A673 (cell line): ENCODE measurements at regions not wholly inside any gene's neighbourhood (a gene's known extent, or its start where the extent isn't known, plus 50 kb on each side); places are given as distances from the start of the nearest gene placed in this dataset.

ENCODE experiments used
- BruUV-seq: library from RNA; stranded (reverse); fragments of 400-500 nt; replicated peaks from 2 replicates; lab custom pipeline; 2021; lab: Mats Ljungman, UMichigan
- CTCF ChIA-PET: fragments of 300-600 bp; sonication (Branson Sonifier 250); formaldehyde crosslinking; loops from one replicate; lab custom pipeline; 2022; ENCODE audit warnings: antibody characterized with exemption; lab: Charles Lee
- POLR2A ChIA-PET: fragments of 300-600 bp; sonication (Branson Sonifier 250); formaldehyde crosslinking; loops from one replicate; lab custom pipeline; 2022; ENCODE audit warnings: antibody characterized with exemption; ENCODE audit not compliant: low non-redundant PET; lab: Charles Lee
- DNase-seq: peaks from one replicate; pipeline ENCODE4 v3.0.0-alpha.2; 2015; ENCODE audit warnings: low spot score
- H3K27ac ChIP-seq: fragments of 200-600 bp; sonication (generic); 2 replicates; pipeline ENCODE4 v1.5.1; 2016; ENCODE audit warnings: mixed run types, low read depth, mild to moderate bottlenecking, mixed read lengths, antibody characterized with exemption, low read length; ENCODE audit not compliant: poor library complexity, severe bottlenecking
- H3K27me3 ChIP-seq: fragments of 200-600 bp; sonication (generic); replicated peaks from 2 replicates; pipeline ENCODE4 v1.6.1; 2017; ENCODE audit warnings: mixed run types, low read depth, mild to moderate bottlenecking, mixed read lengths, antibody characterized with exemption, low read length; ENCODE audit not compliant: insufficient read depth, poor library complexity
- H3K36me3 ChIP-seq: fragments of 200-600 bp; sonication (generic); 2 replicates; pipeline ENCODE4 v1.6.1; 2016; ENCODE audit warnings: mixed run types, mild to moderate bottlenecking, mixed read lengths, antibody characterized with exemption, low read length; ENCODE audit not compliant: insufficient read depth, poor library complexity, severe bottlenecking
- H3K4me1 ChIP-seq: fragments of 200-600 bp; sonication (generic); 2 replicates; pipeline ENCODE4 v1.6.1; 2017; ENCODE audit warnings: mixed run types, mild to moderate bottlenecking, mixed read lengths, antibody characterized with exemption, low read length; ENCODE audit not compliant: insufficient read depth, poor library complexity, severe bottlenecking
- H3K4me3 ChIP-seq: fragments of 200-600 bp; sonication (generic); 2 replicates; pipeline ENCODE4 v1.5.1; 2016; ENCODE audit warnings: low read depth, mixed run types, mild to moderate bottlenecking, mixed read lengths, low read length; ENCODE audit not compliant: poor library complexity, severe bottlenecking
- H3K9me3 ChIP-seq: fragments of 200-600 bp; sonication (generic); 2 replicates; pipeline ENCODE4 v1.6.1; 2016; ENCODE audit warnings: mixed run types, low read depth, mild to moderate bottlenecking, mixed read lengths, antibody characterized with exemption, low read length; ENCODE audit not compliant: poor library complexity, severe bottlenecking
- EZH2 ChIP-seq: fragments of 200-600 bp; sonication (generic); IDR thresholded peaks from 2 replicates; pipeline ENCODE4 v1.6.1; 2017; ENCODE audit warnings: borderline replicate concordance, low read depth, mild to moderate bottlenecking, mixed read lengths, antibody characterized with exemption, low read length; ENCODE audit not compliant: poor library complexity, severe bottlenecking
- intact Hi-C: fragments of 100-400 bp; cut with micrococcal nuclease; formaldehyde crosslinking; loops from one replicate; pipeline ENCODE4 v1.10.0; 2022; ENCODE audit not compliant: unreplicated experiment
- TF ChIP-seq, protein P1 (sequence below): fragments of 300-800, 200-600 bp; sonication (generic); conservative IDR thresholded peaks from 2 replicates; pipeline ENCODE4 v1.5.1; 2017; ENCODE audit warnings: low read depth, mild to moderate bottlenecking, antibody characterized with exemption, low read length, moderate library complexity, mixed read lengths

- BruUV-seq, result no TSS peak
- ChIA-PET POLR2A (no interaction called here), CTCF (no interaction called here)
- intact Hi-C loops, result no loop called here
- Histone ChIP-seq H3K4me1 (peaks cover 25% of the 10 kb centered on the region), H3K9me3 (no peaks in the 10 kb centered on the region), H3K27me3 (no peaks in the 10 kb centered on the region), H3K27ac (peak overlapping the region; percentile 13), H3K36me3 (no peaks in the 10 kb centered on the region), H3K4me3 (no peak overlapping the region)
- DNase-seq, result peak; percentile 60
- TF ChIP-seq EZH2, result no peak
- TF ChIP-seq, protein P1, sequence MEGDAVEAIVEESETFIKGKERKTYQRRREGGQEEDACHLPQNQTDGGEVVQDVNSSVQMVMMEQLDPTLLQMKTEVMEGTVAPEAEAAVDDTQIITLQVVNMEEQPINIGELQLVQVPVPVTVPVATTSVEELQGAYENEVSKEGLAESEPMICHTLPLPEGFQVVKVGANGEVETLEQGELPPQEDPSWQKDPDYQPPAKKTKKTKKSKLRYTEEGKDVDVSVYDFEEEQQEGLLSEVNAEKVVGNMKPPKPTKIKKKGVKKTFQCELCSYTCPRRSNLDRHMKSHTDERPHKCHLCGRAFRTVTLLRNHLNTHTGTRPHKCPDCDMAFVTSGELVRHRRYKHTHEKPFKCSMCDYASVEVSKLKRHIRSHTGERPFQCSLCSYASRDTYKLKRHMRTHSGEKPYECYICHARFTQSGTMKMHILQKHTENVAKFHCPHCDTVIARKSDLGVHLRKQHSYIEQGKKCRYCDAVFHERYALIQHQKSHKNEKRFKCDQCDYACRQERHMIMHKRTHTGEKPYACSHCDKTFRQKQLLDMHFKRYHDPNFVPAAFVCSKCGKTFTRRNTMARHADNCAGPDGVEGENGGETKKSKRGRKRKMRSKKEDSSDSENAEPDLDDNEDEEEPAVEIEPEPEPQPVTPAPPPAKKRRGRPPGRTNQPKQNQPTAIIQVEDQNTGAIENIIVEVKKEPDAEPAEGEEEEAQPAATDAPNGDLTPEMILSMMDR, result no peak
These were observed 127.7 kb downstream of the TMEM30B start for GRCh38 chr14:61153431-61153830.

DNA sequence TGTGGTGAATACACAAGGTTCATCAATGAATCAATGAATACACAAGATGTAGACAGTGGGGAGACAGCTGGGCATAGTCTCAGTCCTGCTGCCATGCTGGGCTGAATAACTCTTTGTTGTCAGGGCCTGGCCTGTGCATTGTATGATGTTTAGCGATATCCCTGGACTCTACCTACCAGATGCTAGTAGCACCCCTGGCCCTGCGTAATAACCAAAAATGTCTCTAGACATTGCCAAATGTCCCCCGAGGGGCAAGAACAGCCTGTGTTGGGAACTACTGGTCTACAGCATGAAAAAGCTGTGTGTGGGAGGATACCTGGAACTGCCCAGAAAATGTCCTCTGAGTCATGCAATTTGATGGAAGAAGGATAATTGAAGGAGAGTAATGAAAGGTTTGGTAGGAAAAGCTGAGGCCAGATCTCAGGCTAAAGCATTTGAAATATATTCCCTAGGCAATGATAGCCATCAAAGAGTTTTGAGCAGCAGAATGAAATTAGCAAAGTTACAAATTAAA is 128.2 kb downstream of the TMEM30B start:
- peaks cover 30% of the 10 kb centered on the region for H3K4me1 ChIP-seq
- no peak for DNase-seq
- no peaks in the 10 kb centered on the region for H3K36me3 ChIP-seq
- BruUV-seq, result no TSS peak
- ChIA-PET POLR2A (no interaction called here), CTCF (no interaction called here)
- peak overlapping the region; percentile 13 for H3K27ac ChIP-seq
- TF ChIP-seq, protein P1, result no peak
- TF ChIP-seq EZH2, result no peak
- no peaks in the 10 kb centered on the region for H3K27me3 ChIP-seq
- intact Hi-C loops, result no loop called here
- H3K4me3 ChIP-seq, result no peak overlapping the region
- no peaks in the 10 kb centered on the region for H3K9me3 ChIP-seq

DNA sequence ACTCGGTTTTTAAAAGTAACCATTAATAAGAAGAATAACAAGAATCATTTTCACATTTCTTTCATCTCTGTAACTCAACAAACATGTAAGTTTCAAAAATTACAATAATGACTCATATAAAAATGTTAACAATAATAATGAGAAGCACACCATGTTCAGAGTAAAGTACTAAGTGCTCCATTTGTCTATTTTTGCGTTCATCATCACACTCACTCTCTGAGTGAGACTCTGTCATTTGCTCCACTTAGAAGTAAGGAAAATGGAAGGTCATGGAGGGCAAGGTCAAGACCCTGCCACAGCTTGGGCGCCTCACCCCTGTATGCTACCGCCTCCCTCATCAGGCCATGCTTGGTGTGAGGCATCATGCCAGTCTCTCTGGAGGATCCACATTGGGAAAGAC is 129.9 kb downstream of the TMEM30B start:
- CTCF ChIA-PET, result no interaction called here
- no TSS peak for BruUV-seq
- H3K9me3 ChIP-seq, result no peaks in the 10 kb centered on the region

More for the DNA sequence above, 129.9 kb downstream of the TMEM30B start:
- intact Hi-C loops, result no loop called here
- Histone ChIP-seq H3K27me3 (no peaks in the 10 kb centered on the region), H3K4me1 (peaks cover 47% of the 10 kb centered on the region), H3K36me3 (no peaks in the 10 kb centered on the region), H3K4me3 (no peak overlapping the region), H3K27ac (no peak overlapping the region)
- POLR2A ChIA-PET, result no interaction called here
- TF ChIP-seq, protein P1, result no peak
- no peak for TF ChIP-seq EZH2
- no peak for DNase-seq
